ENCODE measurements at regions not wholly inside any gene's neighbourhood (a gene's known extent, or its start where the extent isn't known, plus 50 kb on each side); places are given as distances from the start of the nearest gene placed in this dataset.
A peak's percentile ranks its signal among the peaks of the same experiment; 100 is the strongest.

DNA sequence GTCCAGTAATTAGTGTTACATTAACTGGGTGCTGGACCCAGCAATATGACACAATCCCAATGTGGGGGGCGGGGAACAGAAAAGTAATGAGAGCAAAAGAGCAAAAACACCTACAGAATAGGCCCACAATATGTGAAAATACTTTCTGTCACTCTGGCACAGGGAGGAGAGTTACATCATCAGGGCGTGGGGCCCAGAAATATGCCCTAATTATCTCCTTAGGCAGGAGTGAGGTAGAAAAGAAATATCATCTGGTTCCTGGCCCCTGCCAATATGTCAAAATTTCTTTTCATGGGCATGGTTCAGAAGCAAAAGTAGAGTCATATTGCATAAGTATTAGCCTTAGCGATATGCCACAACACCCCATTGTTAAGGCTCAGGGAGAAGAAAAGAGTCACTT lies 959.8 kb upstream of the TSPY4 start:
- TF ChIP-seq CTCF (IDR thresholded peaks at IDR 0.05 in 4 of 5, conservative IDR thresholded peaks at IDR 0.05 in 1 of 5) (no peak), POLR2A (IDR thresholded peaks at IDR 0.05) (no peak)
- in situ Hi-C loops (cut with MboI; ENCODE audit: low sequenced_read_pairs in 4 of 4) (no loop called here), intact Hi-C loops (cut with DNase I; ENCODE audit: low total_unique reads) (no loop called here)
- H3K9me3 ChIP-seq: no peaks in the 10 kb centered on the region
- no peak overlapping the region for H3K4me3 ChIP-seq
- ATAC-seq: no peak
- H3K27me3 ChIP-seq: no peaks in the 10 kb centered on the region
- no peaks in the 10 kb centered on the region for H3K4me1 ChIP-seq
- H3K27ac ChIP-seq: no peak overlapping the region
- DNase-seq: no peak
- no peaks in the 10 kb centered on the region for H3K36me3 ChIP-seq

DNA sequence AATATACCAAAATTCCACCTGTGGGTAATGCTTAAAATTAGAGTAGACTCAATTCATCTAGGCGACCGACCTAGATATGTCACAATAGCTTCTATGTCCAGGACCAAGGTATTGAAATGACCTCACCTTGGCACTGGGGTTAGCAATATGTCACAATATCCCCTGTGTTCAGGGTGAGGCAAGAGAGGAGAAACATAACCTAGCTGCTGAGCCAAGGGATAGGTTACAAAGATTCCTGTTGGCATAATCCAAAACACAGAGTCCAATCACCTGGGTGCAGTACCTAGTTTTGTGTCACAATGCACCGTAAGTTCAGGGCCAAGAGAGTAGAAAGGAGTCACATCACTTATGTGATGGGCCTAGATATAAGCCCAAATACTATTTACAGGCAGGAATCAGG lies 957.5 kb upstream of the TSPY4 start:
- no peaks in the 10 kb centered on the region for H3K27me3 ChIP-seq
- H3K9me3 ChIP-seq: no peaks in the 10 kb centered on the region
- no peak overlapping the region for H3K27ac ChIP-seq
- peak in 1 of 2 donors; percentile 14 for DNase-seq
- no peaks in the 10 kb centered on the region for H3K36me3 ChIP-seq
- ATAC-seq: peak in 1 of 2 donors; percentile 85
- no peaks in the 10 kb centered on the region for H3K4me1 ChIP-seq
- no peak overlapping the region for H3K4me3 ChIP-seq
- in situ Hi-C loops (cut with MboI; ENCODE audit: low sequenced_read_pairs in 4 of 4): no loop called here
- intact Hi-C loops (cut with DNase I; ENCODE audit: low total_unique reads): no loop called here
- TF ChIP-seq POLR2A (IDR thresholded peaks at IDR 0.05): no peak
- TF ChIP-seq CTCF (IDR thresholded peaks at IDR 0.05 in 4 of 5, conservative IDR thresholded peaks at IDR 0.05 in 1 of 5): no peak

DNA sequence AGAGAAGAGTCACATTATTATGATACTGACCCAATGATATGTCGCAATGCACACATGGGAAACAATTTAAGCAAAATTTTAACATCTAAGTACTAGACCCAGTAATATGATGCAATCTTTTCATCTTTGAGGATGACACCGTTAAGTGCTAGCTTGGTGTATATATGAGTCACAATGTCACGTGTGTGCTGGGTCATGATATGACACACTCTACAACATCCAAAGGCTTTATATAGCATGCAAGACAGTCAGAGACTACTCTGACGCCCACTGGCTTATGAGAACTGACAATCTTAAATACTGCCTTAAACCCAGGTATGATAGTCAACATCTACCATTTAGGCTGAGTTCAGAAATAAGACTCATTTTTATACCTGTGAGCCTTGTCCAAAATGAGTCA lies 955.8 kb upstream of the TSPY4 start:
- Histone ChIP-seq H3K9me3 (no peaks in the 10 kb centered on the region), H3K4me1 (no peaks in the 10 kb centered on the region), H3K27ac (no peak overlapping the region), H3K36me3 (no peaks in the 10 kb centered on the region), H3K27me3 (no peaks in the 10 kb centered on the region), H3K4me3 (no peak overlapping the region)
- TF ChIP-seq POLR2A (IDR thresholded peaks at IDR 0.05) (no peak), CTCF (IDR thresholded peaks at IDR 0.05 in 4 of 5, conservative IDR thresholded peaks at IDR 0.05 in 1 of 5) (no peak)
- intact Hi-C loops (cut with DNase I; ENCODE audit: low total_unique reads): no loop called here
- DNase-seq (no peak), ATAC-seq (no peak)
- in situ Hi-C loops (cut with MboI; ENCODE audit: low sequenced_read_pairs in 4 of 4): no loop called here

GRCh38 chrY:8386053-8386452 lies 951.2 kb upstream of the TSPY4 start:
- peak; percentile 86 to 96 for ATAC-seq
- intact Hi-C loops (cut with DNase I; ENCODE audit: low total_unique reads): no loop called here
- H3K27me3 ChIP-seq: no peaks in the 10 kb centered on the region
- H3K4me1 ChIP-seq: no peaks in the 10 kb centered on the region
- no peak overlapping the region for H3K27ac ChIP-seq
- DNase-seq: peak; percentile 9 to 39
- no peak overlapping the region for H3K4me3 ChIP-seq
- no peaks in the 10 kb centered on the region for H3K9me3 ChIP-seq
- H3K36me3 ChIP-seq: no peaks in the 10 kb centered on the region
- no peak for TF ChIP-seq POLR2A (IDR thresholded peaks at IDR 0.05)
- no peak for TF ChIP-seq CTCF (IDR thresholded peaks at IDR 0.05 in 4 of 5, conservative IDR thresholded peaks at IDR 0.05 in 1 of 5)
- in situ Hi-C loops (cut with MboI; ENCODE audit: low sequenced_read_pairs in 4 of 4): no loop called here

DNA sequence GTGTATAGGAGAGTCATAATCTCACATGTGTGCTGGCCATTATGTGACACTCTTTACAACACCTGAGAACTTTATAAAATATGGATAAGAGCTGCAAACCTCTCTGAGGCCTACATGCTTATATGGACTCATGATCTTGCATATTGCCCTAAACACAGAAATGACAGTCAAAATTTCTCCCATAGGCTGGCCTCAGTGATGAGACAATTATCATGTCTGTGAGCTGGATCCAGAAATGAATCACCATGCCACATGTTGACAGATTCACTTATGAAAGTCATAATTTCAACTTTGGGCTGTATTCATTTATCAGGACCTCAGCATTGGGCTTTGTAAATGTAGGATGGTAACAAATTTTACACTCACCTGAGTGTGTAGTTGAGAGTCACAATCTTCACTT lies 948.8 kb upstream of the TSPY4 start:
- Histone ChIP-seq H3K27ac (no peak overlapping the region), H3K9me3 (no peaks in the 10 kb centered on the region), H3K36me3 (no peaks in the 10 kb centered on the region), H3K4me1 (no peaks in the 10 kb centered on the region), H3K27me3 (no peaks in the 10 kb centered on the region), H3K4me3 (no peak overlapping the region)
- ATAC-seq: no peak
- no peak for DNase-seq
- TF ChIP-seq POLR2A (IDR thresholded peaks at IDR 0.05): no peak
- no peak for TF ChIP-seq CTCF (IDR thresholded peaks at IDR 0.05 in 4 of 5, conservative IDR thresholded peaks at IDR 0.05 in 1 of 5)
- intact Hi-C loops (cut with DNase I; ENCODE audit: low total_unique reads): no loop called here
- in situ Hi-C loops (cut with MboI; ENCODE audit: low sequenced_read_pairs in 4 of 4): no loop called here

Measured in gastrocnemius medialis (tissue), 4 donors.